Kidney (tissue), 13 donors: ENCODE measurements at regions not wholly inside any gene's neighbourhood (a gene's known extent, or its start where the extent isn't known, plus 50 kb on each side); places are given as distances from the start of the nearest gene placed in this dataset.
A peak's percentile ranks its signal among the peaks of the same experiment; 100 is the strongest.

Experiments
- DNase-seq, 5 donors: peaks; one replicate each; pipeline ENCODE4 v3.0.0-alpha.2; 2013 to 2020
- FAIRE-seq: peaks from 2 replicates; lab custom pipeline; 2012; peaks lifted over from hg19 to GRCh38; lab: Jason Lieb, UNC
- H3K27ac ChIP-seq, 2 donors: one replicate each; pipeline ENCODE4 v1.7.0; 2013; ENCODE audit warnings: low read depth in 2 of 2, low read length in 2 of 2, inconsistent platforms in 1 of 2
- H3K27me3 ChIP-seq: one replicate; pipeline ENCODE4 v1.7.1; 2013; ENCODE audit warnings: low read length, inconsistent platforms; ENCODE audit not compliant: control insufficient read depth, insufficient read depth
- H3K36me3 ChIP-seq, 3 donors: one replicate each; pipeline versions ENCODE4 v1.7.0 to v1.7.1; 2013; ENCODE audit warnings: low read length in 3 of 3, control low read depth in 1 of 3, inconsistent platforms in 1 of 3; ENCODE audit not compliant: insufficient read depth in 3 of 3, control insufficient read depth in 2 of 3
- H3K4me1 ChIP-seq, 3 donors: one replicate each; pipeline versions ENCODE4 v1.7.0 to v1.7.1; 2013; ENCODE audit warnings: low read length in 3 of 3, inconsistent platforms in 1 of 3, low read depth in 1 of 3; ENCODE audit not compliant: control insufficient read depth in 2 of 3, insufficient read depth in 2 of 3
- H3K4me3 ChIP-seq, 3 donors: one replicate each; pipeline versions ENCODE4 v1.7.0 to v1.8.1; 2013; ENCODE audit warnings: low read length in 3 of 3, control low read depth in 1 of 3, inconsistent platforms in 1 of 3
- H3K9ac ChIP-seq, 3 donors: one replicate each; pipeline versions ENCODE4 v1.7.0 to v1.7.1; 2013; ENCODE audit warnings: low read length in 3 of 3, control low read depth in 1 of 3, inconsistent platforms in 1 of 3
- H3K9me3 ChIP-seq, 3 donors: one replicate each; pipeline versions ENCODE4 v1.7.0 to v1.7.1; 2013; ENCODE audit warnings: low read length in 3 of 3, control low read depth in 1 of 3, inconsistent platforms in 1 of 3; ENCODE audit not compliant: control insufficient read depth in 2 of 3, insufficient read depth in 1 of 3
- intact Hi-C: fragments of 100-400 bp; cut with DNase I; formaldehyde crosslinking; loops from one replicate; pipeline ENCODE4 v1.11.1; 2022
- TF ChIP-seq, protein P1 (sequence below): IDR thresholded peaks from 3 replicates; pipeline ENCODE4 v1.5.1; 2012; ENCODE audit warnings: mild to moderate bottlenecking, moderate library complexity, borderline replicate concordance; ENCODE audit not compliant: insufficient read depth; ENCODE audit errors: extremely low read depth
- donor health status: control.
- donor health status: control.
- donor health status: control.
- donor health status: control.
- donor health status: control.
- donor health status: DM: yes; HTN: yes; CAD: no.
- donor health status: Normal renal cell carcinoma (clear cell type).

DNA sequence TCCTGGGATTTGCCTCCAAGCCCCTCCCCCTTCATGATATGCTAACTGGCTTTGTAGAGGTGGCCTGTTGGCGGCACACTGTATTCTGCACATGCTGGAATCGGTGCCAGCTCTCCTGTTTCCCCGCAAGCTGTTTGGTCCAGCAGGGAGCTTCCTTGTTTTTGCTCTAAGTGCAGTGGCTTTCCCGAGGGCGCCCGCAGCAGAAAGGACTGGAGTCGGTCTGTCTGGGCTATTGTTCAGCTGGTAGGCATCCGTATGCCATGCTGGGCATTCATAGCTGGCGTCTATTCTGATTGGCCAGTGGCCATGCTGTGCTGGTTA lies 88.9 kb upstream of the MED13L start:
- Histone ChIP-seq H3K27ac (peak overlapping the region in 1 of 2 donors; percentile 57), H3K9ac (no peak overlapping the region), H3K9me3 (no peaks in the 10 kb centered on the region), H3K4me3 (no peak overlapping the region), H3K36me3 (no peaks in the 10 kb centered on the region), H3K4me1 (peaks cover 0 to 15% (median 9%) of the 10 kb centered on the region in 3 donors), H3K27me3 (no peaks in the 10 kb centered on the region)
- FAIRE-seq (no peak), DNase-seq (peak in 3 of 5 donors; percentile 26 to 73 (median 66))
- TF ChIP-seq, protein P1, sequence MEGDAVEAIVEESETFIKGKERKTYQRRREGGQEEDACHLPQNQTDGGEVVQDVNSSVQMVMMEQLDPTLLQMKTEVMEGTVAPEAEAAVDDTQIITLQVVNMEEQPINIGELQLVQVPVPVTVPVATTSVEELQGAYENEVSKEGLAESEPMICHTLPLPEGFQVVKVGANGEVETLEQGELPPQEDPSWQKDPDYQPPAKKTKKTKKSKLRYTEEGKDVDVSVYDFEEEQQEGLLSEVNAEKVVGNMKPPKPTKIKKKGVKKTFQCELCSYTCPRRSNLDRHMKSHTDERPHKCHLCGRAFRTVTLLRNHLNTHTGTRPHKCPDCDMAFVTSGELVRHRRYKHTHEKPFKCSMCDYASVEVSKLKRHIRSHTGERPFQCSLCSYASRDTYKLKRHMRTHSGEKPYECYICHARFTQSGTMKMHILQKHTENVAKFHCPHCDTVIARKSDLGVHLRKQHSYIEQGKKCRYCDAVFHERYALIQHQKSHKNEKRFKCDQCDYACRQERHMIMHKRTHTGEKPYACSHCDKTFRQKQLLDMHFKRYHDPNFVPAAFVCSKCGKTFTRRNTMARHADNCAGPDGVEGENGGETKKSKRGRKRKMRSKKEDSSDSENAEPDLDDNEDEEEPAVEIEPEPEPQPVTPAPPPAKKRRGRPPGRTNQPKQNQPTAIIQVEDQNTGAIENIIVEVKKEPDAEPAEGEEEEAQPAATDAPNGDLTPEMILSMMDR, result no peak
- intact Hi-C loops, result no loop called here

DNA sequence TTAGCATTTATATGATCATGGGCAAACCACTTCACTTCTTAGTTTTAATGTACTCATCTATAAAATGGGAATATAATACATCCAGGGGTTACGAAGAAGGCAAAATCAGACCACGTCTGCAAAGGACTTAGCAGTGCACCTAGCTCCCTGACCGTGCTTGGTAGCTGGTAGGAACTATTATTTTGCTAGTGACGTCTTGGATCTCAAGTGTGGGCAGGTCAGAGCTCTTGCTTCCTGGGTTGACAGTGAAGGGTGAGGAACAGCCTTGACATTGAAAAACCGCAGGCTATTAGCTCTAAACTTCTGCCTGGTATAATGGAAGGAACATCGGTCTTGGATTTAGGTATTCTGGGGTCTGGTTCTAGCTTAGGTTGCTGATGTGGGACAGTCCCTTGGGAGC lies 89.3 kb upstream of the MED13L start:
- intact Hi-C loops, result no loop called here
- Histone ChIP-seq H3K9me3 (no peaks in the 10 kb centered on the region), H3K27ac (peak overlapping the region in 1 of 2 donors; percentile 57), H3K27me3 (no peaks in the 10 kb centered on the region), H3K36me3 (no peaks in the 10 kb centered on the region), H3K4me1 (peaks cover 0 to 15% (median 9%) of the 10 kb centered on the region in 3 donors), H3K9ac (no peak overlapping the region), H3K4me3 (no peak overlapping the region)
- TF ChIP-seq, protein P1, result no peak
- FAIRE-seq, result no peak
- no peak for DNase-seq

DNA sequence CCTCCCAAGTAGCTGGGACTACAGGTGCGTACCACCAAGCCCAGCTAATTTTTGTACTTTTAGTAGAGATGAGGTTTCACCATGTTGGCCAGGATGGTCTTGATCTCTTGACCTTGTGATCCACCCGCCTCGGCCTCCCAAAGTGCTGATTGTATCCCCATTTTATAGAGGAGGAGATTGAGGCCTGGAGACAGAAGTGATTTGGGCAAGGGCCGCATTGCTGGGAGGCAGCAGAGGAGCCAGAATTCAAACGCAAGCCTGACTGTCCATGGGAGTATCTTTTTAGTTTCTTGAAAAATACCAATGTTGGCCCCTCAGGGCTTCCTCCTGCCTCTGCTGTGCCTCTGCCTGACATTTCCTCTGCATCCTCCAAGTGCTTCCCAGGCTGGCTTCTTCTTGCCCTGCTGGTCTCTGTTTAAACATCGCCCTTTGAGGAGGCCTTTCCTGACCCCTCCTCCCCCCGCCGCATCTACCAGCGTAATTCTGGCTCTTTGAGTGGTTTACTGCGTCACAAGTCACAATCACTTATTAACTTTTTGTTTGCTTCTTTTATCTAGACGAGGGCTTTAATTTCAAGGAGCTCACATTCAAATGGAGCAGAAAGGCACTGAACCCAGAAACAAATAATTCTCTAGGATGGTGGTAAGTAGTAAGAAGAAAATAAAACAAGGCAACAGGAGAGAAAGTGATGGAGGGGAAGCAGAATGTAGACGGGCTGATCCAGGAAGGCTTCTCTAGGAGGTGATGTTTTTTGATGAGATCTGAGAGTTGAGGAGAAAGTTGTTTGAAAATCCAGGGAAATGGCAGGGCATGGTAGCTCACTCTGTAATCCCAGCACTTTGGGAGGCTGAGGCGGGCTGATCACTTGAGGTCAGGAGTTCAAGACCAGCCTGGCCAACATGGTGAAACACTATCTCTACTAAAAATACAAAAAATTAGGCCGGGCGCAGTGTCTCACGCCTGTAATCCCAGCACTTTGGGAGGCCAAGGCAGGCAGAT lies 91.0 kb upstream of the MED13L start:
- TF ChIP-seq, protein P1, result no peak
- no peaks in the 10 kb centered on the region for H3K36me3 ChIP-seq
- intact Hi-C loops, result no loop called here
- no peak for FAIRE-seq
- no peaks in the 10 kb centered on the region for H3K9me3 ChIP-seq
- no peak overlapping the region for H3K9ac ChIP-seq
- peak; percentile 69 to 90 (median 86) for DNase-seq
- H3K27me3 ChIP-seq, result no peaks in the 10 kb centered on the region
- H3K4me3 ChIP-seq, result peak overlapping the region in 1 of 3 donors; percentile 1
- H3K27ac ChIP-seq, result peak overlapping the region; percentile 20 to 73
- peaks cover 0 to 15% (median 9%) of the 10 kb centered on the region in 3 donors for H3K4me1 ChIP-seq
